Mucosa of rectum (tissue), 2 donors: ENCODE measurements at regions not wholly inside any gene's neighbourhood (a gene's known extent, or its start where the extent isn't known, plus 50 kb on each side); places are given as distances from the start of the nearest gene placed in this dataset.
"Not testable (repeated sequence)": the region's sequence is repeated elsewhere in the genome, so short reads cannot be mapped to it uniquely, and the experiment has no call there.

ENCODE experiments used
- H3K27ac ChIP-seq, 2 donors: one replicate each; pipeline ENCODE4 v1.7.0; 2013; ENCODE audit warnings: inconsistent platforms in 2 of 2, low read depth in 2 of 2, low read length in 2 of 2
- H3K27me3 ChIP-seq, 2 donors: one replicate each; pipeline ENCODE4 v1.7.0; 2013; ENCODE audit warnings: low read length in 2 of 2; ENCODE audit not compliant: control insufficient read depth in 2 of 2, insufficient read depth in 2 of 2
- H3K36me3 ChIP-seq, 2 donors: one replicate each; pipeline ENCODE4 v1.7.0; 2013; ENCODE audit warnings: low read length in 2 of 2; ENCODE audit not compliant: control insufficient read depth in 2 of 2, insufficient read depth in 2 of 2
- H3K4me1 ChIP-seq, 2 donors: one replicate each; pipeline ENCODE4 v1.7.0; 2013; ENCODE audit warnings: low read length in 2 of 2, mild to moderate bottlenecking in 1 of 2; ENCODE audit not compliant: control insufficient read depth in 2 of 2, insufficient read depth in 2 of 2
- H3K4me3 ChIP-seq, 2 donors: one replicate each; pipeline ENCODE4 v1.7.0; 2013; ENCODE audit warnings: low read length in 2 of 2
- H3K9ac ChIP-seq, 2 donors: one replicate each; pipeline ENCODE4 v1.7.0; 2013; ENCODE audit warnings: low read length in 2 of 2, low read depth in 1 of 2, mild to moderate bottlenecking in 1 of 2
- H3K9me3 ChIP-seq, 2 donors: one replicate each; pipeline ENCODE4 v1.7.0; 2013; ENCODE audit warnings: low read length in 2 of 2; ENCODE audit not compliant: control insufficient read depth in 2 of 2
- donor health status: healthy.
- donor health status: Normal muscosa, but diverticular disease.

GRCh38 chr2:116754381-116755101 is 1060.0 kb upstream of the DDX18 start:
- Histone ChIP-seq H3K27ac (no peak overlapping the region), H3K9ac (no peak overlapping the region), H3K4me1 (no peaks in the 10 kb centered on the region), H3K36me3 (no peaks in the 10 kb centered on the region), H3K4me3 (no peak overlapping the region), H3K9me3 (no peaks in the 10 kb centered on the region), H3K27me3 (no peaks in the 10 kb centered on the region)

- no peaks in the 10 kb centered on the region for H3K4me1 ChIP-seq
- no peak overlapping the region for H3K27ac ChIP-seq
- H3K9ac ChIP-seq = no peak overlapping the region
- H3K9me3 ChIP-seq = no peaks in the 10 kb centered on the region
- H3K4me3 ChIP-seq = no peak overlapping the region
- H3K27me3 ChIP-seq = no peaks in the 10 kb centered on the region
- H3K36me3 ChIP-seq = no peaks in the 10 kb centered on the region
Observed at GRCh38 chr2:116761864-116762263, 1052.6 kb upstream of the DDX18 start.

DNA sequence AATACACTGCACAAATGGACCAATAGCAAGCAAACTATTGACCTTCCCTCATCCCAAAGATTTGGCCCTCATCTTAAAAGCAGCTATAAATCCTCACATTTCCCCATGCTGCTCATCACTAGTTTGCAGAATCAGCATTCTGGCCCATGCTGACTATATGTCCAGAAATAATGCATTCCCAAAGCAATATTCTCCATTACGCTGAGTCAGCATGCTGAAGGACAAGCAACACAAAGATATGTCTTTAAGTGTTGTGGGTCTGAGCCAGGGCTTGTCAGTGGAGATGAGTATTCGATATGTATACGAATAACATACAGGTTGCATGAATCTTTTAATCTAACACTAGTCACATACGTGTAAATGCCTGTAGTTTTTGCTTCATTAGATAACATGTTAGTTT is 1045.0 kb upstream of the DDX18 start:
- Histone ChIP-seq H3K27me3 (no peaks in the 10 kb centered on the region), H3K4me1 (no peaks in the 10 kb centered on the region), H3K36me3 (no peaks in the 10 kb centered on the region), H3K4me3 (no peak overlapping the region), H3K9me3 (no peaks in the 10 kb centered on the region), H3K27ac (no peak overlapping the region), H3K9ac (no peak overlapping the region)

GRCh38 chr2:116776556-116776955 is 1037.9 kb upstream of the DDX18 start:
- H3K4me1 ChIP-seq = no peaks in the 10 kb centered on the region
- H3K9me3 ChIP-seq = no peaks in the 10 kb centered on the region
- no peak overlapping the region for H3K4me3 ChIP-seq
- no peak overlapping the region for H3K27ac ChIP-seq
- H3K36me3 ChIP-seq = no peaks in the 10 kb centered on the region
- no peaks in the 10 kb centered on the region for H3K27me3 ChIP-seq
- H3K9ac ChIP-seq = no peak overlapping the region

DNA sequence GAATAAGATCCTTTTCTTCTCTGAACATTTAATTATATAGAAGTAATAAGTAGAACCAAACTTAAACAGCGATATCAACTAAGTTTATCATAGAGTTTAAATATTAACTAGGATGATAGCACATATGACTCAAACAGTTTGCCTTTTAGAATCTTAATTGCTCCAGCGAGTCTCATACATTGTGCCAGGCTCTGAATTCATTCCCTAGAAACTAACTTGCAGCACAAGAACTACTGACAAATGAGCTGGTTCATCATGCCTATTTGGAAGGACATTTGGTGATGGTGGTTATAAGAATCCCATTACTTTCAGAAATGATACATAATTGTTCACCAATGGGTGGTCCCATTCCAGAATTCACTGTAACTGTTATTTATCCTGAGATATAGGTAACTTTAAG is 1026.6 kb upstream of the DDX18 start:
- H3K9ac ChIP-seq = no peak overlapping the region
- no peaks in the 10 kb centered on the region for H3K9me3 ChIP-seq
- H3K4me3 ChIP-seq = no peak overlapping the region
- H3K27me3 ChIP-seq = no peaks in the 10 kb centered on the region
- peak overlapping the region in 1 of 2 donors; percentile 22 for H3K27ac ChIP-seq
- H3K4me1 ChIP-seq = peaks cover 3 to 6% of the 10 kb centered on the region in 2 donors
- H3K36me3 ChIP-seq = no peaks in the 10 kb centered on the region

DNA sequence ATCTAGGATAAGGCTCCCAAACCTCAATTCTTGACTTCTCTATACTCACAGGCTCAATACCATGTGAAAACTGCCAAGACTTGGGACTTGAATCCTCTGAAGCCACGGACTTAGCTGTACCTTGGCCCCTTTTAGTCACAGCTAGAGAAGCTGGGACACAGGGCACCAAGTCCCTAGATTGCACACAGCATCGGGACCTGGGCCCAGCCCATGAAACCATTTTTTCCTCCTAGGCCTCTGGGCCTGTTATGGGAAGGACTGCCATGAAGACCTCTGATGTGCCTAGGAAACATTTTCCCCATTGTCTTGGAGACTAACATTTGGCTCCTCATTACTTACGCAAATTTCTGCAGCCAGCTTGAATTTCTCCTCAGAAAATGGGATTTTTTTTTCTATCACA is 1011.8 kb upstream of the DDX18 start:
- no peak overlapping the region for H3K27ac ChIP-seq
- H3K9ac ChIP-seq = no peak overlapping the region
- no peak overlapping the region for H3K4me3 ChIP-seq
- H3K4me1 ChIP-seq = peaks cover 5 to 7% of the 10 kb centered on the region in 2 donors
- peaks cover 7% of the 10 kb centered on the region in 2 donors for H3K9me3 ChIP-seq
- no peaks in the 10 kb centered on the region for H3K27me3 ChIP-seq
- H3K36me3 ChIP-seq = no peaks in the 10 kb centered on the region

DNA sequence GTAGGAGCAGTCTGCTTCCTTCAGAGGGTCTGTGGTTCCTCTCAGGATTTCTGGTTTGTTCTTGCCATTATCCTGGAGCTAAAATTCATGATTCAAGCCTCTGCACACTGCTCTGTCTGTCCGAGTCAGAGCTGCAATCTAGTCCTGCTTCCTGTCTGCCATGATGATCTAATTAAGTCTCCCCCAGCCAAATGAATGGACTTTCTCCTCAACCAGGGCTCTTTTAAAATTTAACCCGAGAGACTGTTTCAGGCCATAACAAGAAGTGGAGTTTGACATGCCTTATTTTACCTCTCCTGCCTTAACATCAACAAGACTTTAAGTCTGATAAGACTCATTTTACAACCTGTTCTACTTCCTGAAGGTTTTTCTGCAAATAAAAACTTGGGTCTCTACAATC is 1009.6 kb upstream of the DDX18 start:
- H3K27ac ChIP-seq = peak overlapping the region; percentile 67 to 69
- H3K4me3 ChIP-seq = peak overlapping the region in 1 of 2 donors; percentile 29
- no peaks in the 10 kb centered on the region for H3K36me3 ChIP-seq
- H3K4me1 ChIP-seq = peaks cover 7 to 9% of the 10 kb centered on the region in 2 donors
- no peaks in the 10 kb centered on the region for H3K27me3 ChIP-seq
- H3K9ac ChIP-seq = no peak overlapping the region
- peaks cover 7% of the 10 kb centered on the region in 2 donors for H3K9me3 ChIP-seq

GRCh38 chr2:116806505-116806904 is 1008.0 kb upstream of the DDX18 start:
- H3K4me1 ChIP-seq, H3K36me3 ChIP-seq, H3K4me3 ChIP-seq, H3K9ac ChIP-seq, H3K9me3 ChIP-seq, H3K27me3 ChIP-seq: not testable (repeated sequence)
- H3K27ac ChIP-seq = peak overlapping the region; percentile 35 to 42

GRCh38 chr2:116809109-116809508 is 1005.4 kb upstream of the DDX18 start:
- Histone ChIP-seq H3K9ac (no peak overlapping the region), H3K9me3 (no peaks in the 10 kb centered on the region), H3K4me3 (no peak overlapping the region), H3K36me3 (no peaks in the 10 kb centered on the region), H3K4me1 (peaks cover 7 to 9% of the 10 kb centered on the region in 2 donors), H3K27me3 (no peaks in the 10 kb centered on the region), H3K27ac (no peak overlapping the region)

- H3K36me3 ChIP-seq = no peaks in the 10 kb centered on the region
- no peak overlapping the region for H3K9ac ChIP-seq
- peaks cover 7 to 9% of the 10 kb centered on the region in 2 donors for H3K4me1 ChIP-seq
- H3K4me3 ChIP-seq = no peak overlapping the region
- H3K27ac ChIP-seq = no peak overlapping the region
- no peaks in the 10 kb centered on the region for H3K27me3 ChIP-seq
- H3K9me3 ChIP-seq = no peaks in the 10 kb centered on the region
Observed at GRCh38 chr2:116810071-116810470, 1004.4 kb upstream of the DDX18 start.
